G401.6 (cell line): ENCODE measurements at regions not wholly inside any gene's neighbourhood (a gene's known extent, or its start where the extent isn't known, plus 50 kb on each side); places are given as distances from the start of the nearest gene placed in this dataset.

Experiments used
- FAIRE-seq: peaks from 2 replicates; lab custom pipeline; 2012; peaks lifted over from hg19 to GRCh38; lab: Jason Lieb, UNC

GRCh38 chr11:44493930-44494329, 71.5 kb upstream of the CD82 start:
- FAIRE-seq: no peak

GRCh38 chr11:44494785-44495184, 70.7 kb upstream of the CD82 start:
- no peak for FAIRE-seq

GRCh38 chr11:44496391-44496790, 69.1 kb upstream of the CD82 start:
- no peak for FAIRE-seq

GRCh38 chr11:44498089-44498871, 67.2 kb upstream of the CD82 start:
- no peak for FAIRE-seq

- FAIRE-seq: no peak
Measured at GRCh38 chr11:44502506-44502905, 63.0 kb upstream of the CD82 start.

- FAIRE-seq: no peak
Measured at GRCh38 chr11:44505581-44506054, 59.8 kb upstream of the CD82 start.

- no peak for FAIRE-seq
Measured at GRCh38 chr11:44506375-44507016, 59.0 kb upstream of the CD82 start.

- no peak for FAIRE-seq
Measured at GRCh38 chr11:44507491-44507890, 58.0 kb upstream of the CD82 start.

- no peak for FAIRE-seq
Measured at GRCh38 chr11:44507896-44508445, 57.5 kb upstream of the CD82 start.

GRCh38 chr11:44509296-44509695, 56.2 kb upstream of the CD82 start:
- FAIRE-seq: no peak

- no peak for FAIRE-seq
Measured at GRCh38 chr11:44510372-44510771, 55.1 kb upstream of the CD82 start.

GRCh38 chr11:44512818-44513217, 52.6 kb upstream of the CD82 start:
- FAIRE-seq: no peak

GRCh38 chr11:44515048-44515447, 50.4 kb upstream of the CD82 start:
- no peak for FAIRE-seq
